ENCODE measurements at regions not wholly inside any gene's neighbourhood (a gene's known extent, or its start where the extent isn't known, plus 50 kb on each side); places are given as distances from the start of the nearest gene placed in this dataset.
"Not testable (repeated sequence)": the region's sequence is repeated elsewhere in the genome, so short reads cannot be mapped to it uniquely, and the experiment has no call there.

DNA sequence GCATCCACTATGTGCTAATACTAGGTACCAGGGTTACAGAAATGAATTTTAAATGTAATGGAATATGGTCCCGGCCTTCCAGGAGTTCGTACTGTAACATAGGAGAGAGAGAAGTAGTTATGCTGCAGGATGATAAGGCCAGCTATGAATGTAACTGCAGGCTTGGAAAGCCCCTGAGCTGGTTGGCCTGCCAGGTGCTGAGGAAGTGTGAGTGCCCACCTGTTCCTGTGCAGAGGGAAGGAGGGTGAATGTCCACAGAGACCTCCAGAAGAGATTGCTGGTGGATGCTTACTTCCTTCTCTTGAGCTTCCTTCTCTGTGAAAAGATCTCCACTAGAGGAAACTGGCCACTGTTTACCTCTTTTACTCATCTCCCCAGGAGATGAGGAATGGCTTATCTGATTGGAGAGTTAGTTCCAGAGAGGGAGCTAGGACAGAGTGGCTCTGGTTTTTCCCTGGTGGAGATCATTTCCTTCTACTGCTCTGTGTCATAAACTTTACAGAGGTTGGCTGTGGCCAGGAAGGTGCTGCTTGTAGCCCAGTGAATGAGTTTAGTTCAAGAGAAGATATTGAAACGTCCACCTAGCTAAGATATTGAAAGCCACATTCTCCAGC, 114.0 kb upstream of the LNX1 start:
- DNase-seq (ENCODE audit: low read depth) = peak; percentile 75
- TF ChIP-seq, protein P1, sequence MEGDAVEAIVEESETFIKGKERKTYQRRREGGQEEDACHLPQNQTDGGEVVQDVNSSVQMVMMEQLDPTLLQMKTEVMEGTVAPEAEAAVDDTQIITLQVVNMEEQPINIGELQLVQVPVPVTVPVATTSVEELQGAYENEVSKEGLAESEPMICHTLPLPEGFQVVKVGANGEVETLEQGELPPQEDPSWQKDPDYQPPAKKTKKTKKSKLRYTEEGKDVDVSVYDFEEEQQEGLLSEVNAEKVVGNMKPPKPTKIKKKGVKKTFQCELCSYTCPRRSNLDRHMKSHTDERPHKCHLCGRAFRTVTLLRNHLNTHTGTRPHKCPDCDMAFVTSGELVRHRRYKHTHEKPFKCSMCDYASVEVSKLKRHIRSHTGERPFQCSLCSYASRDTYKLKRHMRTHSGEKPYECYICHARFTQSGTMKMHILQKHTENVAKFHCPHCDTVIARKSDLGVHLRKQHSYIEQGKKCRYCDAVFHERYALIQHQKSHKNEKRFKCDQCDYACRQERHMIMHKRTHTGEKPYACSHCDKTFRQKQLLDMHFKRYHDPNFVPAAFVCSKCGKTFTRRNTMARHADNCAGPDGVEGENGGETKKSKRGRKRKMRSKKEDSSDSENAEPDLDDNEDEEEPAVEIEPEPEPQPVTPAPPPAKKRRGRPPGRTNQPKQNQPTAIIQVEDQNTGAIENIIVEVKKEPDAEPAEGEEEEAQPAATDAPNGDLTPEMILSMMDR (IDR thresholded peaks at IDR 0.05; ENCODE audit: insufficient read depth, low read depth, low read length, missing control alignments) = no peak
- H3K4me3 ChIP-seq (ENCODE audit: low read depth, low read length) = no peak overlapping the region

DNA sequence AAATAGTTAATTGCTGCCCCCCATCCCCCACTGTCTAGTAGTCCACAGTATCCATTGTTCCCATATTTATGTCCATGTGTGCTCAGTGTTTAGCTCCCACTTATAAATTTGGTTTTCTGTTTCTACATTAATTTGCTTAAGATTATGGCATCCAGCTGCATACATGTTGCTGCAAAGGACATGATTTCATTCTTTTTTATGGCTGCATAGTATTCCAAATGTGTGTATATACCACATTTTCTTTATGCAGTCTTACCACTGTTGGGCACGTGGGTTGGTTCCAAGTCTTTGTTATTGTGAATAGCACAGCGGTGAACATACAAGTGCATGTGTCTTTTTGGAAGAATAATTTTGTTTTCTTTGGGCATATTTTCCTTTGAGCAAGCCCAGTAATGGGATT, 113.0 kb upstream of the LNX1 start:
- TF ChIP-seq, protein P1 (IDR thresholded peaks at IDR 0.05; ENCODE audit: insufficient read depth, low read depth, low read length, missing control alignments) = no peak
- no peak overlapping the region for H3K4me3 ChIP-seq (ENCODE audit: low read depth, low read length)
- no peak for DNase-seq (ENCODE audit: low read depth)

DNA sequence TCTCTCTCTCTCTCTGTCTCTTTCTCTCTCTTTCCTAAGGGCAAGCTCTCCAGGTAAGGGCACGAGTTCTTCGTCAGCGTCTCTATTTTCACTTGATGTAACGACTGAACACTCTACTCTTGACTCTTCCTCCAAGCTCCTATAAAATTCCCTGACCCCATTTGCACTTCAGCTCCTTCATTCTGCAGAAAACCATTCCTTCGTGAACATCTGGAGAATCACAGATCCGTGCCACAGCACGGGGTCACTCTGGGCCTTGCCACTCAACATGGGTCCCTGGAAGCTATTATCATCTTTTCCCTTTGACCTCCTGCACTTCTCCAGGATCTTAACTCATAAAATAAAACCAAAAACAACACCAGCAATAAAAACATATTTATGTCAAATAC, 112.0 kb upstream of the LNX1 start:
- TF ChIP-seq, protein P1 (IDR thresholded peaks at IDR 0.05; ENCODE audit: insufficient read depth, low read depth, low read length, missing control alignments) = no peak
- no peak overlapping the region for H3K4me3 ChIP-seq (ENCODE audit: low read depth, low read length)
- DNase-seq (ENCODE audit: low read depth) = no peak

DNA sequence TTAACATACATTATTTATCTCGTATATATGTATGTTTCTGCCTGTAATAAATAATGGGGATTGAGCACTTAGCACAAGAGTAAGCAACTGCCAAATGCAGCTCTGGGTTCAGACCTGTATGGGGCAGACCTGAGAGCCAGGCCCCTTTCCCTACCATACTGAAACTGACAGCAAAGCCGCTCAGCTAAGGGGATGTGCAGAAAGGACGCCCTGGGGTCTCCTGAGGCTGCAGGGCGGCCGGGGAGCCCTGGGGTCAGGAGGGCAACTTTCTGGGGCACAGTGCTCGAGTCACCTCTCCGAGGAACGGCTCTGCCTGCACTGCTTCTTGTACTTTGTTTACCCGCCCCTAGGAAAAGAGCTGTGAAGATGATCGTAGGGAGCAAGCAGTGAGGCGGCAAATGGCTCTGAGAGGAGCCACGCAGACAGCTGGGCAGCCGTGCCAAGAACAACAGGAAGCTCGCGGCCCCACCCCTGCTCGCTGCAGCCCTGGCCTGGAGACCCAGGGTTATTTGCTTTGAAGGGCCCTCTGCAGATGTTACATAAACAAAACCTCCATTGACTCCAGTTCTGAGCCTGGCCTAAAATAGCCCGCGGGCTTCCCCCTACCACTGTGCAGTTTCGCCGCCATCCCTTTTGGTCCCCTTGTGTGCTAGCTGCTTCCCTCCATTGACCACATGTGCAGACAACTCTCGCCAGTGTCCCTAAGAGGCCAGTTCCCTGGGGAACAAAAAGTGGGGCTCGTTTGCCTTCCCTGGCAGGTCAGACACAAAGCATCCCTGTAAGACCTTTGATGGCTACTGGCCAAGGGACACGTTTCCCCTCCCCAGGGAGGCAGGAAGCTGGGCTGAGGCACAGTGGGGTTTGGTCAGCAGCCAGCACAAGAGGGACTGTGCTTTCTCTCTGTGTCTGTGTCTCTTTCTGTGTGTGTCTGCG, 111.3 kb upstream of the LNX1 start:
- H3K4me3 ChIP-seq (ENCODE audit: low read depth, low read length) = peak overlapping the region; percentile 49
- TF ChIP-seq, protein P1 (IDR thresholded peaks at IDR 0.05; ENCODE audit: insufficient read depth, low read depth, low read length, missing control alignments) = peak; percentile 24
- DNase-seq (ENCODE audit: low read depth) = peak; percentile 93

DNA sequence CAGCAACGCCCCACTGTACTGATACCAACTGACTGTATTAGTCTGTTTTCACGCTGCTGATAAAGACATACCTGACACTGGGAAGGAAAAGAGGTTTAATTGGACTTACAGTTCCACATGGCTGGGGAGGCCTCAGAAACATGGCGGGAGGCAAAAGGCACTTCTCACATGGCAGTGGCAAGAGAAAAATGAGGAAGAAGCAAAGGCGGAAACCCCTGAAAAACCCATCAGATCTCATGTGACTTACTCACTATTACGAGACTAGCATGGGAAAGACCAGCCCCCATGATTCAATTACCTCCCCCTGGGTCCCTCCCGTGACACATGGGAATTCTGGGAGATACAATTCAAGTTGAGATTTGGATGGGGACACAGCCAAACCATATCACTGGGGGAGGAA, 110.0 kb upstream of the LNX1 start:
- peak; percentile 26 for DNase-seq (ENCODE audit: low read depth)
- H3K4me3 ChIP-seq (ENCODE audit: low read depth, low read length) = not testable (repeated sequence)

DNA sequence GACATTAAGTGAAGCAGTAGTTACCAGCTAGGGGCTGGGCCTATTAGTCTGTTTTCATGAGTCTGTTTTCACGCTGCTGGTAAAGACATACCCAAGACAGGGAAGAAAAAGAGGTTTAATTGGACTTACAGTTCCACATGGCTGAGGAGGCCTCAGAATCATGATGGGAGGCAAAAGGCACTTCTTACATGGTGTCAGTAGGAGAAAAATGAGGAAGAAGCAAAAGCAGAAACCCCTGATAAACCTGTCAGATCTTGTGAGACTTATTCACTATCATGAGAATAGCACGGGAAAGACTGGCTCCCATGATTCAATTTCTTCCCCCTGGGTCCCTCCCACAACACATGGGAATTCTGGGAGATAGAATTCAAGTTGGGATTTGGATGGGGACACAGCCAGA, 108.0 kb upstream of the LNX1 start:
- H3K4me3 ChIP-seq (ENCODE audit: low read depth, low read length); DNase-seq (ENCODE audit: low read depth): not testable (repeated sequence)

DNA sequence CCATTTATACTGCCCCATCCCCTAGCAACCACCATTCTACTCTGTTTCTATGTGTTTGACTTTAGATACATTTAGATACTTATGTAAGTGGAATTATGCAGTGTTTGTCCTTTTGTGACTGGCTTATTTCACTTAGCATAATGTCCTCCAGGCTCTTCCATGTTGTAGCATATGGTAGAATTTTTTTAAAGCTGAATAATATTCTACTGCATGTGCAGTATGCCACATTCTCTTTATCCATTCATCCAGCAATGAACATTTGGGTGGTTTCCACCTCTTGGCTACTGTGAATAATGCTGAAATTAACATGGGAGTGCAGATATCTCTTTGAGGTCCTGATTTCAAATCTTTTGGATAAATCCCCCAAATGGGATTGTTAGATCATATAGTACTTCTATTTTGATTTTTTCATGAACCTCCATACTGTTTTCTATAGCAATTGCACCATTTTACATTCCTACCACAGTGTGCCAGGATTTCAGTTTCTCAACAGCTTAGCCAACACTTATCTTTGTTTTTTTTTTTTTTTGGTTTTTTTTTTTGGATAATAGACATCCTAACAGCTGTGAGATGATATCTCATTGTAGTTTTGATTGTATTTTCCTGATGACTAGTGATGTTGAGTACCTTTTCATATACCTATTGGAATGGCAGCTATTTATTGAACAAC, 105.9 kb upstream of the LNX1 start:
- DNase-seq (ENCODE audit: low read depth) = no peak
- no peak overlapping the region for H3K4me3 ChIP-seq (ENCODE audit: low read depth, low read length)
- TF ChIP-seq, protein P1 (IDR thresholded peaks at IDR 0.05; ENCODE audit: insufficient read depth, low read depth, low read length, missing control alignments) = no peak

Measured in GM12865 (cell line).